Colonic mucosa (tissue), 4 donors: ENCODE measurements at regions not wholly inside any gene's neighbourhood (a gene's known extent, or its start where the extent isn't known, plus 50 kb on each side); places are given as distances from the start of the nearest gene placed in this dataset.
A peak's percentile ranks its signal among the peaks of the same experiment; 100 is the strongest.
"Not testable (repeated sequence)": the region's sequence is repeated elsewhere in the genome, so short reads cannot be mapped to it uniquely, and the experiment has no call there.

ENCODE experiments used
- DNase-seq: peaks from one replicate; pipeline ENCODE4 v3.0.0-alpha.2; 2020
- H3K27ac ChIP-seq: fragments of 200-600 bp; one replicate; pipeline ENCODE4 v1.8.0; 2021
- H3K27me3 ChIP-seq: fragments of 200-600 bp; one replicate; pipeline ENCODE4 v1.8.0; 2021
- H3K36me3 ChIP-seq: fragments of 200-600 bp; one replicate; pipeline ENCODE4 v1.8.0; 2021
- H3K4me1 ChIP-seq: fragments of 200-600 bp; one replicate; pipeline ENCODE4 v1.8.0; 2021; ENCODE audit warnings: mild to moderate bottlenecking
- H3K4me3 ChIP-seq: fragments of 200-600 bp; one replicate; pipeline ENCODE4 v1.8.0; 2021
- H3K9ac ChIP-seq, 2 donors: one replicate each; pipeline ENCODE4 v1.7.0; 2013; ENCODE audit warnings: control low read depth in 2 of 2, low read depth in 2 of 2, low read length in 2 of 2
- H3K9me3 ChIP-seq: fragments of 200-600 bp; one replicate; pipeline ENCODE4 v1.8.0; 2021
- intact Hi-C: fragments of 100-400 bp; cut with DNase I; formaldehyde crosslinking; loops from one replicate; pipeline ENCODE4 v1.14.1; 2022
- TF ChIP-seq, protein P1 (sequence below): fragments of 200-600 bp; IDR thresholded peaks from one replicate; pipeline ENCODE4 v1.8.0; 2022; ENCODE audit warnings: antibody characterized with exemption, mild to moderate bottlenecking
- donor health status: healthy.
- donor health status: DM: no; HTN: no; CAD: no.
- donor health status: DM: no; HTN: no; CAD: no.

DNA sequence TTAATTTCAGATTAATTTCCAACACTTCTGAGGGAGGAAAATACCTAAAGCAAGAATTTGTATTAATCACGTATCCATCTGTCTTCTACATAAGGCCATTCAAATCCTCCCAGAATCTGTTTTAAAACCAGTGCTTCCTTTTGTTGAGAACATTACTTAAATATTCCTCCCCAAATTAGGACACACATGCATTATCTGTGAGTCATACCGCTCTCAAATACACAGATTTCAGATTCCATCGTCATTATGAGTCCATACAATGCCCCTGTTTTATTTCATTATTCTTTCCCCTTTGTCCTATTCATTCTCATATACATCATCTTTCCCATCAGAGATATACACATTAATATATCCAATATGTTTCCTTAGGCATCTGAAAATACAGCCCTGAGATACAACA, 57.3 kb upstream of the PRSS12 start:
- no peaks in the 10 kb centered on the region for H3K36me3 ChIP-seq
- TF ChIP-seq, protein P1, sequence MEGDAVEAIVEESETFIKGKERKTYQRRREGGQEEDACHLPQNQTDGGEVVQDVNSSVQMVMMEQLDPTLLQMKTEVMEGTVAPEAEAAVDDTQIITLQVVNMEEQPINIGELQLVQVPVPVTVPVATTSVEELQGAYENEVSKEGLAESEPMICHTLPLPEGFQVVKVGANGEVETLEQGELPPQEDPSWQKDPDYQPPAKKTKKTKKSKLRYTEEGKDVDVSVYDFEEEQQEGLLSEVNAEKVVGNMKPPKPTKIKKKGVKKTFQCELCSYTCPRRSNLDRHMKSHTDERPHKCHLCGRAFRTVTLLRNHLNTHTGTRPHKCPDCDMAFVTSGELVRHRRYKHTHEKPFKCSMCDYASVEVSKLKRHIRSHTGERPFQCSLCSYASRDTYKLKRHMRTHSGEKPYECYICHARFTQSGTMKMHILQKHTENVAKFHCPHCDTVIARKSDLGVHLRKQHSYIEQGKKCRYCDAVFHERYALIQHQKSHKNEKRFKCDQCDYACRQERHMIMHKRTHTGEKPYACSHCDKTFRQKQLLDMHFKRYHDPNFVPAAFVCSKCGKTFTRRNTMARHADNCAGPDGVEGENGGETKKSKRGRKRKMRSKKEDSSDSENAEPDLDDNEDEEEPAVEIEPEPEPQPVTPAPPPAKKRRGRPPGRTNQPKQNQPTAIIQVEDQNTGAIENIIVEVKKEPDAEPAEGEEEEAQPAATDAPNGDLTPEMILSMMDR, result no peak
- no peak overlapping the region for H3K9ac ChIP-seq
- no peak overlapping the region for H3K27ac ChIP-seq
- no peak for DNase-seq
- H3K27me3 ChIP-seq, result peaks cover 4% of the 10 kb centered on the region
- H3K9me3 ChIP-seq, result no peaks in the 10 kb centered on the region
- intact Hi-C loops, result no loop called here
- H3K4me3 ChIP-seq, result no peak overlapping the region
- H3K4me1 ChIP-seq, result no peaks in the 10 kb centered on the region

DNA sequence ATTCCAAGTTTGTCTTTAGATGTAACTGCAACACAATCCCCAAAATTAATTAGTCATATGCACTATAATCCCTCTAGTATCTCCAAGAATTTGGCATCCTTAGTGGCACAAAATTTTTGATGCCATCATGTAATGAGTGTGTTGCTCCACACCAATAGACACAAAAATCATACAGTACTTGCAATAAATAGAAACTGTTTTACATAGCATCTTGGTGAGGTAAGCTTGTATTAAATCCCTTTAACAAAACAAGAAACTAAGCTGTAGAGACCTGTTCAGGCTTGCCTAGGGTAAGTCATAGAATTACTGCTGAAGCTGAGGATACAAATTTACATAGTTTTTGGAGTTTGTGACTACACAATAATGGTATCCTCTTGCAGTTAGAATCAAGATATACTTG, 64.5 kb upstream of the PRSS12 start:
- intact Hi-C loops, result no loop called here
- no peak overlapping the region for H3K4me3 ChIP-seq
- H3K9me3 ChIP-seq, result no peaks in the 10 kb centered on the region
- no peak overlapping the region for H3K9ac ChIP-seq
- no peaks in the 10 kb centered on the region for H3K36me3 ChIP-seq
- no peaks in the 10 kb centered on the region for H3K4me1 ChIP-seq
- no peak overlapping the region for H3K27ac ChIP-seq
- no peaks in the 10 kb centered on the region for H3K27me3 ChIP-seq
- TF ChIP-seq, protein P1, result no peak
- DNase-seq, result no peak

DNA sequence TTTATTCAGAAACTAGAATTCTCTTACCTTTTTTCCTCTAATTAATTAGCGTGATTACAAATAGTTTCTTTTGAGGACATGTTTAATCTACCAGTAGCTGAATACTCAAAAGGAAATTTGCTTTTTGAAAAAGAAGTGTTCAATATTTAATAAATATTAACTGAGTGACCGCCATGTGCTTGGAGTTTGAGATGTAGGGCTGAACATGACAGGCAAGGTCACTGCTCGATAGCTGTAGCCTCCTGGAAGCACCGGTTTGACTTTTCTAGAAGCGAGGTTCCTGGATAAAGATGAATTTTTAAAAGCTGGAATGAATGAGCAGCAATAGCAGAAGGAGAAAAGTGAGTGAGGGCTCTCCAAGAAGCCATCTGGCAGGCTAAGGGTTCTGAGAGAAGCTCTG, 65.0 kb upstream of the PRSS12 start:
- DNase-seq, H3K27me3 ChIP-seq, intact Hi-C loops: not testable (repeated sequence)

DNA sequence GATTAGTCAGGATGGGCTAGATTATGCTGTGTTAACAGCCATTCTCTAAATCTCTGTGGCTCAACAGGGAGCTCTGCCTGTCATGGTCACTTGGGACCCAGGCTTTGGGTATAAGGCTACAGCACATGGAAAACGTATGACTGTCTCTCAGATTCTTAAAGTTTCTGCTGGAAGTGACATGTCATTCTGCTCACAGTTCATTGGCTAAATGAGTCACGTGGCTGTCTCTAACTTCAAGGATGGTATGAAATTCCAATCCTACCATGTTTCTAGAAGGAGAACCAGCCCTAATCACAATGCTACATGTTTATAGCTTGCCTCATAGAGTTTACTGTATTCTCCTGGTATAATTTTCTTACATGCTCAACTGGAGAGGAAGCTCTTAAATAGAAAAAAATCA, 65.6 kb upstream of the PRSS12 start:
- H3K9me3 ChIP-seq, H3K27ac ChIP-seq, DNase-seq, H3K4me1 ChIP-seq, H3K27me3 ChIP-seq, H3K9ac ChIP-seq, intact Hi-C loops, H3K4me3 ChIP-seq, H3K36me3 ChIP-seq: not testable (repeated sequence)

More for the DNA sequence above, 65.0 kb upstream of the PRSS12 start:
- H3K36me3 ChIP-seq, H3K4me3 ChIP-seq, H3K4me1 ChIP-seq, H3K9me3 ChIP-seq, H3K9ac ChIP-seq, H3K27ac ChIP-seq: not testable (repeated sequence)

DNA sequence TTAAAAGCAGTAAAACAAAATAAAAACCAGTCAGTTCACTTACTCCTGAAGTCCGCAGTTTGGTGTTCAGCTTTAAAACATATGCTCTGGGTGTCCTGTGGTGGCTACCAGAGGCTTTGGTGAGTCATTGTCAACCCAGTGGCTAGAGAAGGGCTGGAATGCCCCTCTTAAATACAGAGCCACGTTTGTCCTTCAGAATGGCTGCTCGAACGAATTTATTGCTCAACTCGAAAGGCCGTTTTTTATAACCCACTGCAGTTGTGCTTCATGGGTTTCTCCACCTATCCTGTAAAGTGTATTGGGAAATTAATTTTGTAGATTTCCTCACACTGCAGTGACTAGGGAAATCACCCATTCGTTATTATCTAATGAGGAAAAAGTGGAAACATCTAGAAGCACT, 66.8 kb upstream of the PRSS12 start:
- H3K4me3 ChIP-seq, H3K9ac ChIP-seq, H3K36me3 ChIP-seq, H3K27me3 ChIP-seq, DNase-seq, H3K27ac ChIP-seq, intact Hi-C loops, H3K4me1 ChIP-seq, H3K9me3 ChIP-seq: not testable (repeated sequence)

DNA sequence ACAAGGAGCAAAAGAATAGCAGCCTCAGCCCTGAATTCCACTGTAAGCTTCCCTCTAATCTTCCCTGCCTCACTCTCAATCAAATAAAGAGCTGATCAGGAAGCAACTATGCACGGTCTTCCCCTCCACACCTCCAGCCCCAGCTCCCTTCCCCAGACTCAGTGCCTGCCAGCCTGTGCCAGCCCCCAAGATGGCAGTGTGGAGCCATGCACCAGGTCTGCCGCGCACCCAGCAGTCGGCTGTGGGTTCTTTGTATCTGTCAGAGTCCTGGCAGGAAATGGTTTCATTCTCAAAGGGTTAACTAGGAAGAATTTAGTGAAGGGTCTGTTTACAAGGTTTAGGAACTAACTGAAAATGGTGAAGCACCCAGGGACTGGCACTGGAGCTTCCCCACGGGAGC, 71.3 kb upstream of the PRSS12 start:
- H3K9ac ChIP-seq, H3K4me3 ChIP-seq, intact Hi-C loops, H3K27ac ChIP-seq, H3K27me3 ChIP-seq, H3K9me3 ChIP-seq, H3K36me3 ChIP-seq, H3K4me1 ChIP-seq: not testable (repeated sequence)
- DNase-seq, result peak; percentile 46

DNA sequence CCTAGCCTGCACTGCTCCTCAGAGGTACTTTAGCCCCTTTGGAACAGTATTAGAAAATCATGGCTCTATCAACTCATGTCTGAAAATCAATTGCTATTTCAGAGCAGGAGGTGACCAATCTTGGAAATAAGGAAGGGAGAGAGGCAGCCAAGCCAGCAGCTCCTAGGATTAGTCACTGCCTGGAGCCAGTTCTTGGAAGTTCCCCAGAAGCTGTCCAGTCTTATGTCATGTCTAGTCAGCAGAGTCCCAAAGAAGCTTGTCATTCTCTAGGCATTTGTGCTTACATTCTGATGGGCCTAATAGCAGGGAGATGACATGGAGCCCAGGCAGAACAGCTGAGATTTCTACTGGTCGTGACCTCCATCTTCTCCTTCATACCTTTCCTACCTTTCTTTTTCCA, 76.1 kb upstream of the PRSS12 start:
- DNase-seq, H3K27me3 ChIP-seq, H3K4me1 ChIP-seq, H3K9me3 ChIP-seq, H3K36me3 ChIP-seq, intact Hi-C loops, H3K27ac ChIP-seq, H3K9ac ChIP-seq, H3K4me3 ChIP-seq: not testable (repeated sequence)

DNA sequence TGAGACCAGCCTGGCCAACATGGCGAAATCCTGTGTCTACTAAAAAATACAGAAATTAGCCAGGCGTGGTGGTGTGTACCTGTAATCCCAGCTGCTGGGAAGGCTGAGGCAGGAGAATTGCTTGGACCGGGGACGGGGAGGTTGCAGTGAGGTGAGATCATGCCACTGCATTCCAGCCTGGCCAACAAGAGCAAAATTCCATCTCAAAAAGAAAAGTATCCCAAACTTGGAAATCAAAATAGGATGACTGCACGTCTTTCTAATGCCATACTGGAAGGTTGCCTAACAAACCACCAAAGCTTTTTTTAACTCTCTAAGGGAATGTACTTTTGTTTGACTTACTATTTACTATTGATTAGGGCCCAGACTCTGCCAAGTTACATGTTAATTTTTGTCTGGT, 79.6 kb upstream of the PRSS12 start:
- H3K36me3 ChIP-seq, H3K9me3 ChIP-seq, H3K27ac ChIP-seq, H3K4me1 ChIP-seq, intact Hi-C loops, H3K27me3 ChIP-seq, H3K4me3 ChIP-seq, DNase-seq, H3K9ac ChIP-seq: not testable (repeated sequence)

DNA sequence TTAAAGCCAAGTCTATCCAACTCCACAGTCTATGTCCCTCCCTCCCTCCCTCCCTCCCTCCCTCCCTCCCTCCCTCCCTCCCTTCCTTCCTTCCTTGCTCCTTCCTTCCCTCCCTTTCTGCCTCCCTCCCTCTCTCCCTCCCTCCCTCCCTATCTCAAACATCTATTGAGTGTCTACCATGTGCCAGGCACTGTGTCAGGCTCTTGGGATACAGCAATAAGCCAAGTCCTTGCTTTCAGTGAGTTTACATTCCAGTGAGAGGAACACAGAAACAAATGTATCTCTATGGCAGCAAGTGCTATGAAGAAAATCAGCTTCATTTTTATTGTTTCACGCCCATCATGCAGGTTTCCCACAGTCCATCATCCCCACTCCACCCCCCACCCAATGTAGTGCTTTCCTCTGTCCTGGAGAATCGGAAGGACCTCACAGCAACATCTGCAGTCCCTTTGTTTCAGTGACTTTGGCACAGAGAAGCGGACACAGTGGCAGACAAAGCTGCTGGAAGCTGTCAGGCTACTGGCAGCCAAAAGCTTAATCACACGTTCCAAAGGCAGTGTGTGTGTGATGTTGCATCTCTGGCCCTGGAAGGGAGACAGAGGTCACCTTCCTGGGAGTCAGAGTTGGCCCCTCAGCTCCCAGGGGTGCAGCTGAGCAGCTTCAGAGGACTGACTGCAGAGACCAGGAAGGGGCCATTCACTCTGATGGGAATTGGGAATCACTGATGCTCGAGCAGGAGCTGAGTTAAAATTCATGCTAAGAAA, 81.0 kb upstream of the PRSS12 start:
- intact Hi-C loops, DNase-seq, H3K36me3 ChIP-seq, H3K27me3 ChIP-seq, H3K9me3 ChIP-seq, H3K4me1 ChIP-seq, H3K4me3 ChIP-seq, H3K9ac ChIP-seq, H3K27ac ChIP-seq: not testable (repeated sequence)

DNA sequence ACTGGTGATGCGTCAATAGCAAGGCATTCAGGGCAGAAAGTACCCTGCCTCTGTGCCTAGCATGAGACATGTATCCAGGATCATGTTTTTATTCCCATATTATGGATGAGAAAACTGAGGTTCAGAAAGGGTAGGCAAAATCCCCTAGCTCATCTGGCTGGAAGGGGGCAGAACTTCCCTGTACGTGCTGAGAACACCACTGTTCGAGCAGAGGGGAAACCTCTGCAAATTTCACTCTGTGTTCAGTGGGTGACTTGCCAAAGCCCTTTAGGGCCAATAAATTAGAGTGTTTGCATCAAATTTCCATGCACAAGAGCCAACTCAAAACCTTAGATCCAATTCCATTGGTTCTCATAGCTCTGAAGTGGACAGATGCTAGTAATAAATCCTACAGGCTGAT, 82.6 kb upstream of the PRSS12 start:
- H3K4me1 ChIP-seq, H3K36me3 ChIP-seq, H3K9me3 ChIP-seq, DNase-seq, H3K9ac ChIP-seq, intact Hi-C loops, H3K27ac ChIP-seq, H3K4me3 ChIP-seq, H3K27me3 ChIP-seq: not testable (repeated sequence)

DNA sequence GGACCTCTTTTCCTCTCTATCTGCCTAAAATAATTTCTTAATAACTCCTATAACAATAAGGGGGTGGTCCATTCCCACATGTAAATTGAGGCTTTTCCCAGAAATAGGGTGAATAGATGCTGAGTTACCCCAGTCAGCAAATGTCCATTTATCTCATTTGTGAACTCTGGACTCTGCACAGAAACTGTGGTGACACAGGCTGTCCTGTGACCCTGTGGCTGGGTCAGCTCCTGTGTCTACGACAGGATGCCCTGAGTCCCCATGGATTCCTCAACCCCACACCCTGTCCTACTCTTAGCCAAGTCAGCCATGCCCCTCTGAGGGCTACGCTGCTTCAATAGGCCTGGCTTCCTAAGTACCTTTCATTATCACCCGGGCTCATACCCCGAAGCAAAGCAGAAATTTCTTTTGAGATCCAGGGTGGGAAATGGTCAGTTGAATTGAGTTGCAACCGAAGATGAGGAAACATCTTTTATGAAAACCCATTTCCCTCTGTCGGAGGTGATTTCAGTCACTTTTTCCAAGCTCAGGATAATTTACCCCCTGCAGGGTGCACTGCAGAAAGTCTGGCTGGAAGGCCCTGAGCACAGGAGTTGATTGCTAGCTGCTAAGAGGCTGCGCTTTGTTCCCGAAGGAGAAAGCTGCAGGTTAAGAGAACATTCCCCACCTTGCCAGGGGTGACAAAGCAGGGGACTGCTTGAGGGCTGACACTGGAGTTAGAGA, 89.5 kb upstream of the PRSS12 start:
- H3K9me3 ChIP-seq, intact Hi-C loops, H3K27ac ChIP-seq, H3K27me3 ChIP-seq, H3K9ac ChIP-seq, H3K36me3 ChIP-seq, H3K4me1 ChIP-seq, H3K4me3 ChIP-seq, DNase-seq: not testable (repeated sequence)

DNA sequence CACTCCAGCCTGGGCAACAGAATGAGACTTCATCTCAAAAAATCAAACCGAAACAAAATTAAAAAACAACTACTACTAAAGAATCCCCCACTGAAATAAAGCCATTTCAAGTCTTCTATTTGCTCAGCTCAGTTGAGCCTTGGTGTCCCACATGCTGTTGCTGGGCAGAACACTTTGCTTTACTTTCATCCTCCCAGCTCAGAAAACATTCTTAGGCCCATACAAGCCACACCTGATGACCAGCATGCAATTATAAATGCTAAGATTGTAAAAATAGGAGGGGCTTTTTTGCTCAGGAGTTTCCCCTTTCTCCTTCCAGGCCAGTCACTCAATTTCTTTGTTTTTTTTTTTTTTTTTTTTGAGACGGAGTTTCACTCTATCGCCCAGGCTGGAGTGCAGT, 94.6 kb upstream of the PRSS12 start:
- H3K4me1 ChIP-seq, H3K9ac ChIP-seq, H3K9me3 ChIP-seq, H3K36me3 ChIP-seq, H3K27ac ChIP-seq, H3K4me3 ChIP-seq, H3K27me3 ChIP-seq, DNase-seq, intact Hi-C loops: not testable (repeated sequence)
